ENCODE measurements at regions not wholly inside any gene's neighbourhood (a gene's known extent, or its start where the extent isn't known, plus 50 kb on each side); places are given as distances from the start of the nearest gene placed in this dataset.
"Not testable (repeated sequence)": the region's sequence is repeated elsewhere in the genome, so short reads cannot be mapped to it uniquely, and the experiment has no call there.

- H3K27ac ChIP-seq = no peak overlapping the region
- no peak for TF ChIP-seq CTCF (conservative IDR thresholded peaks at IDR 0.05)
Measured at GRCh38 chr12:84422340-84422739, 490.3 kb downstream of the SLC6A15 start.

GRCh38 chr12:84421103-84421502 lies 491.5 kb downstream of the SLC6A15 start:
- TF ChIP-seq CTCF (conservative IDR thresholded peaks at IDR 0.05) = no peak
- H3K27ac ChIP-seq = no peak overlapping the region

- no peak overlapping the region for H3K27ac ChIP-seq
- no peak for TF ChIP-seq CTCF (conservative IDR thresholded peaks at IDR 0.05)
Measured at GRCh38 chr12:84416626-84417025, 496.0 kb downstream of the SLC6A15 start.

GRCh38 chr12:84415946-84416345 lies 496.7 kb downstream of the SLC6A15 start:
- no peak overlapping the region for H3K27ac ChIP-seq
- TF ChIP-seq CTCF (conservative IDR thresholded peaks at IDR 0.05) = no peak

GRCh38 chr12:84413656-84414055 lies 498.9 kb downstream of the SLC6A15 start:
- no peak for TF ChIP-seq CTCF (conservative IDR thresholded peaks at IDR 0.05)
- no peak overlapping the region for H3K27ac ChIP-seq

GRCh38 chr12:84412226-84412625 lies 500.4 kb downstream of the SLC6A15 start:
- no peak for TF ChIP-seq CTCF (conservative IDR thresholded peaks at IDR 0.05)
- H3K27ac ChIP-seq = no peak overlapping the region

- TF ChIP-seq CTCF (conservative IDR thresholded peaks at IDR 0.05) = no peak
Measured at GRCh38 chr12:84411031-84411430, 501.6 kb downstream of the SLC6A15 start.

GRCh38 chr12:84408936-84409335 lies 503.7 kb downstream of the SLC6A15 start:
- no peak for TF ChIP-seq CTCF (conservative IDR thresholded peaks at IDR 0.05)
- H3K27ac ChIP-seq = no peak overlapping the region

More at GRCh38 chr12:84411031-84411430, 501.6 kb downstream of the SLC6A15 start:
- H3K27ac ChIP-seq = no peak overlapping the region

- H3K27ac ChIP-seq = not testable (repeated sequence)
Measured at GRCh38 chr12:84406720-84407119, 505.9 kb downstream of the SLC6A15 start.

All from VCaP (cell line).